GM18951 (cell line): ENCODE measurements at regions not wholly inside any gene's neighbourhood (a gene's known extent, or its start where the extent isn't known, plus 50 kb on each side); places are given as distances from the start of the nearest gene placed in this dataset.

ENCODE experiments used
- POLR2A ChIP-seq: IDR thresholded peaks from 4 replicates; pipeline ENCODE4 v1.6.1; 2011; ENCODE audit warnings: mild to moderate bottlenecking; ENCODE audit not compliant: insufficient read length, insufficient read depth; ENCODE audit errors: extremely low read depth
- in situ Hi-C: fragments of 300-500 bp; cut with MboI; formaldehyde crosslinking; loops from one replicate; pipeline ENCODE4 v1.12.0; 2022; ENCODE audit warnings: low sequenced_read_pairs, mixed read lengths, inconsistent platforms; ENCODE audit not compliant: unreplicated experiment

DNA sequence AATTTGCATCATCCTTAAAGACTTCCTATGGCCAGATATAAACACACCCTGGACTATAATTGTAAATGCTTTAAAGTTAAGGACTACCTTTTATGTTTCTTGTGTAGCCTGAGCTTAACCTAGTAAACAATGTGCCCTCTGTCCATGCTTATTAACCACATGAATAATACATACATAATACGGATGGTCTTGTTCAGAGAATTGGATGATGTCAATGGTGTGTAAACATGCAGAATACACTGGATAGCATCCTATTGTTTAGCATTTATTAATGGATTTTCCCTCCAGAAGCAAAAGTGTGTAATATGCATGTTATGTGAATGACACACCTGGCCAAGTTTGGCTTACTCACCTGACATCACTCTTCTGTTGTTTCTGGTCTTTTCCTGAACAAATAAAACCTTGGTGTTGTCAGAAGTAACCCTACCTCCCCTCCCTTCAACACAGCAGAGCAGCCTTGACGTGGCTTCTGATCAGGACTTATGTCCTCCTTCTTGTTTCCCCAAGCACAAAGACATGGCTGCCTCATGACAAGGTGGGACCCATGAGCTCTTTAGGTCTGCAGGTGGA is 517.9 kb downstream of the MTRR start:
- in situ Hi-C loops, result no loop called here
- no peak for TF ChIP-seq POLR2A

DNA sequence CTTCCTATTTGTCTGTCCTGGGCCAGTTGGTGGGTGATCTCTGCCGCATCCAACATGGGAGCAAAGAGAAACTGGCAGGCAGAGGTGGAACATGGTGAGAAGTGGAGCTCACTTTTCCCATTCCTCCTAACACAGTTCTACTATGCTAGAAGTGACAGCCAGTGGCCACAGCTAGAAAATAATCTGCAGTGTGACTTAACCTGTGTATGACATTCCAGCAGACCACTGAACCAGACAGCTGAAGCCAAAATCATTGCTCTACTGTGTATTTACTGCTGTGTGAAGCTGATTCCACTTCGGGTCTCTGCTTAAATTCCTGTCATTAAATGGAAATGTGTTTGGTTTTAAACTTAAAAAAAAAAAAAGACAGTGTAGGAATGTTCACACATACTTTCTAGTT is 523.0 kb downstream of the MTRR start:
- in situ Hi-C loops, result no loop called here
- no peak for TF ChIP-seq POLR2A

DNA sequence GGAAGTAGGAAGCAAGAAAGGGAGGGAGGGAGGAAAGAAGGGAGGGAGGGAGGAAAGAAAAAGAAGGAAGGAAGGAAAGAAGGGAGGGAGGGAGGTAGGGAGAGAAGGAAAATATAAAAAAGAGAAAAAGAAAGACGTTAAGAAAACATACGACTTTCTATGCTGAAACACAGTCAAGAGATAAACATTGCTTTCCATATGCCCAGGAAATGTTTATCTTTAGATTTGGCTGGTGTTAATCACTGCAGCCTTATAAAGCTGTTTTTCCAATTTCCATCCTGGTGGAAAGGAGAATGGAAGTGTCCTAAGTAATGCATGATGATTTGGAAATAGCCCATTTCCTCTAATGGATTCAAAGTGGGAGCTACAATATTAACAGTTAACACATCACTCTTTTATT is 524.3 kb downstream of the MTRR start:
- TF ChIP-seq POLR2A, result no peak
- in situ Hi-C loops, result no loop called here

- in situ Hi-C loops, result no loop called here
- TF ChIP-seq POLR2A, result no peak
Observed at GRCh38 chr5:8394965-8395364, 526.0 kb downstream of the MTRR start.

GRCh38 chr5:8396246-8396645 is 527.3 kb downstream of the MTRR start:
- no peak for TF ChIP-seq POLR2A
- in situ Hi-C loops, result no loop called here

DNA sequence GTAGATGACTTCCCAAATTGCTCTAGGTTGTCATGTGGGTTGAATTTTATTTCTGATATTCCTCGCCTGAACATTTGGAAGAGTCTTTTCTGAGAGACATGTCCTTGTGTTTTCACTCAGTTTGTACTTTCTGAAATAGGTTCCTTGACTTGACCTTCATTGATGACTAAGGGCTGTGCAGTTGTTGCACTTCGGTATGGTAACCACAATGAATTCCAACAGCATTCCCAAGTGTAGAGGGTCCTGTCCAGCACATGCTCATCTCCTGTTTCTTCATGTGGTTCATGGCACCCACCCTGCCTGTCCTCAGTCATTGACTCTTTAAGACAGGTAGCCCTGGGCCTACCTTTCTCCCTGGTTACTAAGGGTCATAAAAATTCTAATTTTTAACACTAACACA is 527.8 kb downstream of the MTRR start:
- TF ChIP-seq POLR2A, result no peak
- in situ Hi-C loops, result no loop called here

- TF ChIP-seq POLR2A, result no peak
- in situ Hi-C loops, result no loop called here
Observed at GRCh38 chr5:8399471-8399870, 530.5 kb downstream of the MTRR start.

DNA sequence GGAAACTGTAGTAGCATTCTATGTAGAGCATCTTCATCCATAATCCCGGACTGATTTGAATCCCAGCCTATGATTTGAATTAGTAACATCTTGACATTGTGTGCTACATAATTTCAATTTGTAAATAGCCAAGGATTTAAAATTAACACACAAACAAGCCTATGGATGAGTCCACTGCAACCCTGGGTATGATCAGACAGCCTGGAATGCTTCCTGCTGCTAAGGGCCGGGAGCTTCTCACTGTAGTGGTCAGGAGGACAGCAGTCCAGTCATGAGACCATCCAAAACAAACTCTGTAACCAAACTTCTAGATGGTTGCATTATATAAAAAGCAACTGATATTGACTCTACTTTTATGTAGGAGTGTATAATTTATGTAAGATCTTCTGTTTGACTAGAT is 539.3 kb downstream of the MTRR start:
- TF ChIP-seq POLR2A, result no peak
- in situ Hi-C loops, result no loop called here

DNA sequence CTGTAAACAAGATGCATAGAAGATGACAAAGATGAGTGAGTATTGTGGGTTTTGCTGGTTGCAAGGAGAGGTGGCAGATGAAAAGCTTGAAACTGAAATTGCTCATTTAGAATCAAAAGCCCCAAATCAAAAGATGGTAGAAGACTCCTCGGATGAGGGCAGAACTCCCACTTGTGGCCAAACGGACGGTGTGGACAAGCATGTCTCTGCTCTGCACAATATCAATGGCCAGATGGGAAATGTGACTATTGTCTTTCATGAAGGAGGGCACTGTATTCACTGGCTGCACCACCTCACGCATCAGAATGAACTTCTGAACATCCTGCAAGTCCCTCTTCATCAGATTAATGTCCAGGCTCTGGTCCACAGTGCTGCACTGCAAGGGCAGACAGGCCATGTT is 541.7 kb downstream of the MTRR start:
- TF ChIP-seq POLR2A, result no peak
- in situ Hi-C loops, result no loop called here

GRCh38 chr5:8413975-8414374 is 545.0 kb downstream of the MTRR start:
- in situ Hi-C loops, result no loop called here
- TF ChIP-seq POLR2A, result no peak

- no peak for TF ChIP-seq POLR2A
- in situ Hi-C loops, result no loop called here
Observed at GRCh38 chr5:8417316-8418048, 548.5 kb downstream of the MTRR start.

- in situ Hi-C loops, result no loop called here
- TF ChIP-seq POLR2A, result no peak
Observed at GRCh38 chr5:8418049-8418426, 549.1 kb downstream of the MTRR start.

DNA sequence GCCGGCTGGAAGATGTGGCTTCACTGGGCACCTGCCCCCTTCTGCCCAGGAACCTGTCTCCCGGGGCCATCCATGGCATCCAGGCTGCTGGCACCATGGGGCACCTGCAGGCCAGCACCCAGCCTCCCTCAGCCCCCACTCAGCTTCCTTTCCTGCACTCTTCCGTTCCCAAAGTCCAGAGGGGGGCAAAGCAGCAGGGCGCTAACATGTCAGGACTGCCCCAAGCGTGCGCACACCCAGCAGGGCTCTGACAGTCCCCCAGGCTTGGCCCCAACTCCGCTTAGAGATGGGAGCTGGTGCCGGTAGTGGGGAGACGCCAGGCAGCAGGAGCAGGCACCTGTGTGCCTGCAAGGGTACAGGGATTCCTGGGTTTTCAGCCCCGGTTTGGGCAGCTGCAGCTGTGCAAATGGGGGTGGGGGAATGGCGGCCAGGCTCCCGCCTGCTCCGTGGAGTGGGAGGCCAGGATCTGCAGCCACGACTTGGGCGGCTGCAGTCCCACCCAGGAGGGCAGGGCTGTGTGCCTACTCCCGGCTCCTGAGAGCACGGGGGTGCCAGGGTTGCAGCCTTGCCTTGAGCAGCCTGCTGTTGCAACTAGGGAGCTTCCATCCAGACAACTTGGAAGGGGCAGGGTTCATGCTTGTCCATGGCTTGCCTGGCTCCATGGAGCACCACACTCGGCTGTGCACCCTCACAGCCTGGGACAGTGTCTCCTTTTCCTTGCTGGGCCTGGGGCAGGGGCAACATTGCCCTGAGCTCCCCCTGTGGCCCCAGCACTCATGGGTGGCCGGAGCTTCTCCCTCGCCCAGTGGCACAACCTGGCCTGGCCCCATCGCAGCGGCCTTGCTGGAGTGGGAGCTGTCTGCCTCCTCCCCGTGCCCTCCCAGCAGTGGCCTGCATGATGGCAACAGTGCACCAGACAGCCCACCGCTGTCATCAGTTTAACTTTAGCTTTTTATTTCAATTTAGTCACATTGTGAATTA is 561.1 kb downstream of the MTRR start:
- in situ Hi-C loops, result no loop called here
- TF ChIP-seq POLR2A, result no peak
